ENCODE measurements at regions not wholly inside any gene's neighbourhood (a gene's known extent, or its start where the extent isn't known, plus 50 kb on each side); places are given as distances from the start of the nearest gene placed in this dataset.
"Not testable (repeated sequence)": the region's sequence is repeated elsewhere in the genome, so short reads cannot be mapped to it uniquely, and the experiment has no call there.

- WGBS, 2 donors (ENCODE audit: extremely low coverage in 2 of 2, insufficient read length in 2 of 2, insufficient replicate concordance in 1 of 2) = no CpG with 5 or more reads among the region's 12 CpGs
- H4K8ac ChIP-seq (ENCODE audit: low read depth, low read length); H2BK120ac ChIP-seq (ENCODE audit: low read depth, low read length); H3K9ac ChIP-seq (ENCODE audit: low read depth, low read length, poor library complexity); H3K4ac ChIP-seq (ENCODE audit: low read length); H3K27ac ChIP-seq (replicated peaks; ENCODE audit: low read length); H4K91ac ChIP-seq (ENCODE audit: low read depth, low read length, poor library complexity); H2AK5ac ChIP-seq (ENCODE audit: low read depth, low read length); H3K36me3 ChIP-seq (replicated peaks in 1 of 2; ENCODE audit: control insufficient read depth in 2 of 2, insufficient read depth in 2 of 2, low read length in 2 of 2); H3K23ac ChIP-seq (ENCODE audit: low read depth, low read length, poor library complexity); H2BK5ac ChIP-seq (ENCODE audit: low read length); H3K4me2 ChIP-seq (ENCODE audit: insufficient read depth, low read length, poor library complexity, severe bottlenecking); H3K4me1 ChIP-seq (ENCODE audit: control insufficient read depth in 2 of 2, insufficient read depth in 1 of 2, low read depth in 1 of 2, low read length in 2 of 2); H2AFZ ChIP-seq (ENCODE audit: low read length); DNase-seq (ENCODE audit: low spot score); H2BK12ac ChIP-seq (ENCODE audit: low read length); H2BK15ac ChIP-seq (ENCODE audit: low read length); H3K9me3 ChIP-seq (replicated peaks in 1 of 2; ENCODE audit: control insufficient read depth in 2 of 2, insufficient read depth in 1 of 2, low read depth in 1 of 2, low read length in 2 of 2); H3K79me1 ChIP-seq (ENCODE audit: low read depth, low read length); H3K14ac ChIP-seq (ENCODE audit: low read length); H3K27me3 ChIP-seq (ENCODE audit: control insufficient read depth in 3 of 3, insufficient read depth in 3 of 3, low read depth in 1 of 3, low read length in 3 of 3); H3K4me3 ChIP-seq (ENCODE audit: low read length in 2 of 2): not testable (repeated sequence)
- peak overlapping the region; percentile 35 for H3K18ac ChIP-seq (ENCODE audit: low read length)
Observed at GRCh38 chr3:102732581-102732980, 297.8 kb downstream of the ZPLD1 start.

GRCh38 chr3:102733791-102734563 lies 299.2 kb downstream of the ZPLD1 start:
- Histone ChIP-seq H2BK5ac (ENCODE audit: low read length) (no peak overlapping the region), H4K91ac (ENCODE audit: low read depth, low read length, poor library complexity) (no peak overlapping the region), H2AFZ (ENCODE audit: low read length) (no peak overlapping the region), H3K79me1 (ENCODE audit: low read depth, low read length) (no peaks in the 10 kb centered on the region), H3K14ac (ENCODE audit: low read length) (no peak overlapping the region), H3K4me1 (ENCODE audit: control insufficient read depth in 2 of 2, insufficient read depth in 1 of 2, low read depth in 1 of 2, low read length in 2 of 2) (no peaks in the 10 kb centered on the region), H2BK12ac (ENCODE audit: low read length) (no peak overlapping the region), H3K4me3 (ENCODE audit: low read length in 2 of 2) (no peak overlapping the region), H3K4me2 (ENCODE audit: insufficient read depth, low read length, poor library complexity, severe bottlenecking) (no peak overlapping the region), H3K4ac (ENCODE audit: low read length) (no peak overlapping the region), H3K36me3 (replicated peaks in 1 of 2; ENCODE audit: control insufficient read depth in 2 of 2, insufficient read depth in 2 of 2, low read length in 2 of 2) (no peaks in the 10 kb centered on the region), H3K27me3 (ENCODE audit: control insufficient read depth in 3 of 3, insufficient read depth in 3 of 3, low read depth in 1 of 3, low read length in 3 of 3) (no peaks in the 10 kb centered on the region), H3K23ac (ENCODE audit: low read depth, low read length, poor library complexity) (no peak overlapping the region), H2AK5ac (ENCODE audit: low read depth, low read length) (no peak overlapping the region), H3K9me3 (replicated peaks in 1 of 2; ENCODE audit: control insufficient read depth in 2 of 2, insufficient read depth in 1 of 2, low read depth in 1 of 2, low read length in 2 of 2) (no peaks in the 10 kb centered on the region), H3K27ac (replicated peaks; ENCODE audit: low read length) (no peak overlapping the region), H4K8ac (ENCODE audit: low read depth, low read length) (no peak overlapping the region), H2BK15ac (ENCODE audit: low read length) (no peak overlapping the region), H3K18ac (ENCODE audit: low read length) (no peak overlapping the region), H2BK120ac (ENCODE audit: low read depth, low read length) (no peak overlapping the region), H3K9ac (ENCODE audit: low read depth, low read length, poor library complexity) (no peak overlapping the region)
- whole genome bisulfite sequencing, 2 donors (ENCODE audit: extremely low coverage in 2 of 2, insufficient read length in 2 of 2, insufficient replicate concordance in 1 of 2) = no CpG with 5 or more reads among the region's 5 CpGs
- peak; percentile 5 for DNase-seq (ENCODE audit: low spot score)

GRCh38 chr3:102735311-102735710 lies 300.5 kb downstream of the ZPLD1 start:
- Histone ChIP-seq H2AK5ac (ENCODE audit: low read depth, low read length) (no peak overlapping the region), H3K27me3 (ENCODE audit: control insufficient read depth in 3 of 3, insufficient read depth in 3 of 3, low read depth in 1 of 3, low read length in 3 of 3) (no peaks in the 10 kb centered on the region), H3K9me3 (replicated peaks in 1 of 2; ENCODE audit: control insufficient read depth in 2 of 2, insufficient read depth in 1 of 2, low read depth in 1 of 2, low read length in 2 of 2) (peaks cover 0 to 3% of the 10 kb centered on the region in 2 donors), H2BK5ac (ENCODE audit: low read length) (no peak overlapping the region), H4K8ac (ENCODE audit: low read depth, low read length) (no peak overlapping the region), H3K23ac (ENCODE audit: low read depth, low read length, poor library complexity) (no peak overlapping the region), H3K14ac (ENCODE audit: low read length) (no peak overlapping the region), H3K4me2 (ENCODE audit: insufficient read depth, low read length, poor library complexity, severe bottlenecking) (no peak overlapping the region), H3K18ac (ENCODE audit: low read length) (no peak overlapping the region), H2BK12ac (ENCODE audit: low read length) (no peak overlapping the region), H4K91ac (ENCODE audit: low read depth, low read length, poor library complexity) (no peak overlapping the region), H3K27ac (replicated peaks; ENCODE audit: low read length) (no peak overlapping the region), H3K4me1 (ENCODE audit: control insufficient read depth in 2 of 2, insufficient read depth in 1 of 2, low read depth in 1 of 2, low read length in 2 of 2) (no peaks in the 10 kb centered on the region), H3K79me1 (ENCODE audit: low read depth, low read length) (no peaks in the 10 kb centered on the region), H2BK15ac (ENCODE audit: low read length) (no peak overlapping the region), H3K4ac (ENCODE audit: low read length) (no peak overlapping the region), H2AFZ (ENCODE audit: low read length) (no peak overlapping the region), H3K36me3 (replicated peaks in 1 of 2; ENCODE audit: control insufficient read depth in 2 of 2, insufficient read depth in 2 of 2, low read length in 2 of 2) (no peaks in the 10 kb centered on the region), H2BK120ac (ENCODE audit: low read depth, low read length) (no peak overlapping the region), H3K4me3 (ENCODE audit: low read length in 2 of 2) (no peak overlapping the region), H3K9ac (ENCODE audit: low read depth, low read length, poor library complexity) (no peak overlapping the region)
- DNase-seq (ENCODE audit: low spot score) = no peak
- WGBS, 2 donors (ENCODE audit: extremely low coverage in 2 of 2, insufficient read length in 2 of 2, insufficient replicate concordance in 1 of 2) = no CpG with 5 or more reads among the region's 1 CpG

- Histone ChIP-seq H3K4ac (ENCODE audit: low read length) (no peak overlapping the region), H2BK12ac (ENCODE audit: low read length) (no peak overlapping the region), H3K36me3 (replicated peaks in 1 of 2; ENCODE audit: control insufficient read depth in 2 of 2, insufficient read depth in 2 of 2, low read length in 2 of 2) (no peaks in the 10 kb centered on the region), H2BK5ac (ENCODE audit: low read length) (no peak overlapping the region), H3K79me1 (ENCODE audit: low read depth, low read length) (no peaks in the 10 kb centered on the region), H4K91ac (ENCODE audit: low read depth, low read length, poor library complexity) (no peak overlapping the region), H3K4me3 (ENCODE audit: low read length in 2 of 2) (peak overlapping the region in 1 of 2 donors; percentile 20), H2BK15ac (ENCODE audit: low read length) (no peak overlapping the region), H3K14ac (ENCODE audit: low read length) (no peak overlapping the region), H2AFZ (ENCODE audit: low read length) (no peak overlapping the region), H3K18ac (ENCODE audit: low read length) (no peak overlapping the region), H2BK120ac (ENCODE audit: low read depth, low read length) (no peak overlapping the region), H2AK5ac (ENCODE audit: low read depth, low read length) (peak overlapping the region; percentile 60), H3K27me3 (ENCODE audit: control insufficient read depth in 3 of 3, insufficient read depth in 3 of 3, low read depth in 1 of 3, low read length in 3 of 3) (no peaks in the 10 kb centered on the region), H4K8ac (ENCODE audit: low read depth, low read length) (no peak overlapping the region), H3K9me3 (replicated peaks in 1 of 2; ENCODE audit: control insufficient read depth in 2 of 2, insufficient read depth in 1 of 2, low read depth in 1 of 2, low read length in 2 of 2) (peaks cover 0 to 3% of the 10 kb centered on the region in 2 donors), H3K4me1 (ENCODE audit: control insufficient read depth in 2 of 2, insufficient read depth in 1 of 2, low read depth in 1 of 2, low read length in 2 of 2) (no peaks in the 10 kb centered on the region), H3K27ac (replicated peaks; ENCODE audit: low read length) (no peak overlapping the region), H3K4me2 (ENCODE audit: insufficient read depth, low read length, poor library complexity, severe bottlenecking) (no peak overlapping the region), H3K9ac (ENCODE audit: low read depth, low read length, poor library complexity) (no peak overlapping the region), H3K23ac (ENCODE audit: low read depth, low read length, poor library complexity) (no peak overlapping the region)
- no CpG with 5 or more reads among the region's 8 CpGs for WGBS, 2 donors (ENCODE audit: extremely low coverage in 2 of 2, insufficient read length in 2 of 2, insufficient replicate concordance in 1 of 2)
- DNase-seq (ENCODE audit: low spot score) = no peak
Observed at GRCh38 chr3:102736288-102736974, 301.6 kb downstream of the ZPLD1 start.
